Heart left ventricle (tissue), 16 donors: ENCODE measurements at regions not wholly inside any gene's neighbourhood (a gene's known extent, or its start where the extent isn't known, plus 50 kb on each side); places are given as distances from the start of the nearest gene placed in this dataset.

ENCODE experiments used
- ATAC-seq, 4 donors: fragments of 200-7000 bp; cut with Tn5 transposase; one replicate each; pipeline ENCODE4 v1.9.1; 2020 to 2022; ENCODE audit warnings: moderate library complexity in 4 of 4, mild to moderate bottlenecking in 3 of 4, moderate number of reproducible peaks in 1 of 4
- DNase-seq, 5 donors: peaks; one replicate each; pipeline ENCODE4 v3.0.0-alpha.2; 2020
- H3K27ac ChIP-seq, 12 donors: fragments of 200-600 bp; sonication (generic) in 4 of 12; one replicate each; pipeline versions ENCODE4 v1.5.0 to v1.8.0; 2016 to 2022; ENCODE audit warnings: mild to moderate bottlenecking in 2 of 12
- H3K27me3 ChIP-seq, 9 donors: fragments of 200-600 bp; sonication (generic) in 2 of 9; one replicate each; pipeline versions ENCODE4 v1.5.1 to v1.8.0; 2016 to 2022; ENCODE audit warnings: mild to moderate bottlenecking in 3 of 9
- H3K36me3 ChIP-seq, 9 donors: fragments of 200-600 bp; sonication (generic) in 2 of 9; one replicate each; pipeline versions ENCODE4 v1.5.0 to v1.8.0; 2018 to 2022; ENCODE audit warnings: mild to moderate bottlenecking in 2 of 9
- H3K4me1 ChIP-seq, 12 donors: fragments of 200-600 bp; sonication (generic) in 4 of 12; one replicate each; pipeline versions ENCODE4 v1.5.0 to v1.8.0; 2016 to 2022; ENCODE audit warnings: mild to moderate bottlenecking in 3 of 12
- H3K4me3 ChIP-seq, 12 donors: fragments of 200-600 bp; sonication (generic) in 4 of 12; one replicate each; pipeline versions ENCODE4 v1.5.0 to v1.8.0; 2017 to 2022; ENCODE audit warnings: mild to moderate bottlenecking in 9 of 12, moderate library complexity in 4 of 12
- H3K9me3 ChIP-seq, 12 donors: fragments of 200-600 bp; sonication (generic) in 4 of 12; one replicate each; pipeline versions ENCODE4 v1.5.0 to v1.8.0; 2016 to 2022; ENCODE audit warnings: mild to moderate bottlenecking in 1 of 12
- CTCF ChIP-seq, 12 donors: fragments of 200-600 bp; sonication (generic) in 4 of 12; IDR thresholded peaks; one replicate each; pipeline versions ENCODE4 v1.5.0 to v1.8.0; 2018 to 2022; ENCODE audit warnings: antibody characterized with exemption in 12 of 12, mild to moderate bottlenecking in 5 of 12
- POLR2A ChIP-seq, 2 donors: fragments of 450-650 bp; IDR thresholded peaks; one replicate each; pipeline ENCODE4 v1.6.1; 2017; ENCODE audit warnings: antibody characterized with exemption in 2 of 2, mild to moderate bottlenecking in 2 of 2, moderate library complexity in 2 of 2
- WGBS, 4 donors: extraction: QIAGEN DNeasy Blood & Tissue Kit in 2 of 4; methylation state at CpG; one replicate each; pipeline versions ENCODE4 v1.1.5 to v1.1.7; 2013 to 2018; 5-methylcytosine and 5-hydroxymethylcytosine counted together
- intact Hi-C, 10 donors: fragments of 100-400 bp; cut with DNase I; formaldehyde crosslinking; loops; one replicate each; pipeline versions ENCODE4 v1.11.1 to v1.14.2; 2022
- donor health status: ischemic (EF 13 %, LVEDD 7.1; RV severe dilation, severe dysfunction).
- donor health status: healthy with polysubstance abuse.
- donor health status: DM: no; HTN: yes; CAD: no.
- donor health status: DM: no; HTN: no; CAD: no.
- donor health status: ischemic (EF 25% LVEDD 6.9; RV normal size, moderate dysfunction).
- donor health status: ischemic (EF 25% LVEDD 5.7; RV mildly dilated, moderate dysfunction).
- donor health status: healthy.
- donor health status: DM: yes; HTN: yes; CAD: no.
- donor health status: ischemic (EF 35%, LVEDD 5.7; RV mildly dilated, moderate dysfunction).
- donor health status: nonischemic (EF 11% LVEDD 7.7; RV severe dilation, severe dysfunction).
- donor health status: DM: yes; HTN: yes; CAD: no.
- donor health status: PGD.
- donor health status: ischemic (EF 29% LVEDD 5.4; RV normal size, mild dysfunction).
- donor health status: nonischemic (EF 23%, LVEDD 6.1; RV moderate dilation, normal function).

GRCh38 chr10:93182049-93182327 is 108.3 kb downstream of the CYP26A1 start:
- no peaks in the 10 kb centered on the region for H3K36me3 ChIP-seq
- DNase-seq (no peak), ATAC-seq (no peak)
- intact Hi-C loops: no loop called here
- peaks cover 0 to 5% (median 0%) of the 10 kb centered on the region in 12 donors for H3K4me1 ChIP-seq
- no peak overlapping the region for H3K27ac ChIP-seq
- WGBS, 4 donors: 74 to 87% (median 83%) methylated on average over 4 of the region's 4 CpGs
- TF ChIP-seq POLR2A (IDR thresholded peaks at IDR 0.05): no peak
- TF ChIP-seq CTCF (IDR thresholded peaks at IDR 0.05): no peak
- peaks cover 0 to 4% (median 0%) of the 10 kb centered on the region in 12 donors for H3K9me3 ChIP-seq
- H3K4me3 ChIP-seq: no peak overlapping the region
- H3K27me3 ChIP-seq: peaks cover 0 to 6% (median 0%) of the 10 kb centered on the region in 9 donors

GRCh38 chr10:93182790-93183189 is 109.1 kb downstream of the CYP26A1 start:
- TF ChIP-seq POLR2A (IDR thresholded peaks at IDR 0.05) (no peak), CTCF (IDR thresholded peaks at IDR 0.05) (no peak)
- no peaks in the 10 kb centered on the region for H3K36me3 ChIP-seq
- peaks cover 0 to 4% (median 0%) of the 10 kb centered on the region in 12 donors for H3K9me3 ChIP-seq
- H3K4me1 ChIP-seq: peaks cover 0 to 5% (median 0%) of the 10 kb centered on the region in 12 donors
- DNase-seq: no peak
- intact Hi-C loops: no loop called here
- H3K27me3 ChIP-seq: peaks cover 0 to 6% (median 0%) of the 10 kb centered on the region in 9 donors
- H3K4me3 ChIP-seq: no peak overlapping the region
- no peak overlapping the region for H3K27ac ChIP-seq
- no peak for ATAC-seq

- Histone ChIP-seq H3K27ac (no peak overlapping the region), H3K4me1 (peaks cover 0 to 12% (median 0%) of the 10 kb centered on the region in 12 donors), H3K9me3 (peaks cover 0 to 4% (median 0%) of the 10 kb centered on the region in 12 donors), H3K27me3 (peaks cover 0 to 6% (median 0%) of the 10 kb centered on the region in 9 donors), H3K4me3 (no peak overlapping the region), H3K36me3 (no peaks in the 10 kb centered on the region)
- no peak for ATAC-seq
- intact Hi-C loops: no loop called here
- no peak for TF ChIP-seq POLR2A (IDR thresholded peaks at IDR 0.05)
- no peak for TF ChIP-seq CTCF (IDR thresholded peaks at IDR 0.05)
- no peak for DNase-seq
- 66 to 81% (median 76%) methylated on average over 2 of the region's 2 CpGs for WGBS, 4 donors
These were observed 113.0 kb downstream of the CYP26A1 start for GRCh38 chr10:93186653-93187052.

GRCh38 chr10:93189944-93190343 is 116.3 kb downstream of the CYP26A1 start:
- Histone ChIP-seq H3K27me3 (peaks cover 0 to 3% (median 0%) of the 10 kb centered on the region in 9 donors), H3K27ac (no peak overlapping the region)
- 89 to 91% (median 91%) methylated on average over 3 of the region's 3 CpGs for WGBS, 4 donors

More at GRCh38 chr10:93189944-93190343, 116.3 kb downstream of the CYP26A1 start:
- no peak overlapping the region for H3K4me3 ChIP-seq
- H3K4me1 ChIP-seq: peaks cover 0 to 12% (median 0%) of the 10 kb centered on the region in 12 donors
- ATAC-seq (no peak), DNase-seq (no peak)
- no peaks in the 10 kb centered on the region for H3K36me3 ChIP-seq
- peaks cover 0 to 3% (median 0%) of the 10 kb centered on the region in 12 donors for H3K9me3 ChIP-seq
- intact Hi-C loops: no loop called here
- TF ChIP-seq CTCF (IDR thresholded peaks at IDR 0.05): no peak
- TF ChIP-seq POLR2A (IDR thresholded peaks at IDR 0.05): no peak
